NT2/D1 (cell line): ENCODE measurements at regions not wholly inside any gene's neighbourhood (a gene's known extent, or its start where the extent isn't known, plus 50 kb on each side); places are given as distances from the start of the nearest gene placed in this dataset.

Experiments used
- SUZ12 ChIP-seq: IDR thresholded peaks from 2 replicates; pipeline ENCODE4 v1.6.1; 2011; ENCODE audit not compliant: insufficient read length, insufficient read depth; ENCODE audit errors: extremely low read depth
- YY1 ChIP-seq: IDR thresholded peaks from 2 replicates; pipeline ENCODE4 v1.6.1; 2011; ENCODE audit not compliant: insufficient read length, insufficient read depth

GRCh38 chr4:71932941-71933340 lies 98.9 kb upstream of the NPFFR2 start:
- TF ChIP-seq YY1: no peak
- no peak for TF ChIP-seq SUZ12
